ENCODE measurements at regions not wholly inside any gene's neighbourhood (a gene's known extent, or its start where the extent isn't known, plus 50 kb on each side); places are given as distances from the start of the nearest gene placed in this dataset.

DNA sequence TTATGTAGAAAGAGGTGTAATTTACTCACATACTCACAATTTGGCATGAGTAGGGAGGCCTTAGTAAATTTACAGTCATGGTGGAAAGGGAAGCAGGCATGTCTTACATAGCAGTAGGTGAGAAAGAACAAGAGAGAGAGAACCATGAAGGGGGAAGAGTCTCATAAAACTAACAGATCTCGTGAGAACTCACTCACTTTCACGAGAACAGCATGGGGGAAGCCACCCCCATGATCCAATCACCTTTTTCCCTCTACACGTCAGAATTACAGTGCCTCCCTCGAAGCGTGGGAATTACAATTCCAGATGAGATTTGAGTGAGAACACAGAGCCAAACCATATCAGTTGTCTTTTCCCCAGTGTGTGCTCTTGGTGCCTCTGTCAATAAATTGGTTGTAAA lies 855.3 kb downstream of the TBL1XR1 start:
- Histone ChIP-seq H3K4me3 (replicated peaks in 1 of 3; ENCODE audit: insufficient read depth in 1 of 3, low read depth in 2 of 3, low read length in 3 of 3) (no peak overlapping the region), H3K9me3 (ENCODE audit: low read length) (peaks cover 69% of the 10 kb centered on the region), H3K4me2 (ENCODE audit: low read depth, low read length) (no peak overlapping the region), H3K4me1 (ENCODE audit: insufficient read depth, low read length) (no peaks in the 10 kb centered on the region), H3K27me3 (ENCODE audit: control insufficient read depth in 1 of 2, insufficient read depth in 2 of 2, low read length in 2 of 2) (no peaks in the 10 kb centered on the region), H4K20me1 (ENCODE audit: insufficient read depth, low read length) (no peaks in the 10 kb centered on the region), H3K27ac (ENCODE audit: extremely low read length, insufficient read depth, low read length) (no peak overlapping the region), H3K36me3 (replicated peaks in 1 of 2; ENCODE audit: control insufficient read depth in 1 of 2, insufficient read depth in 2 of 2, low read length in 2 of 2) (no peaks in the 10 kb centered on the region), H2AFZ (ENCODE audit: low read length) (no peak overlapping the region), H3K9ac (ENCODE audit: insufficient read depth, low read depth, low read length) (no peak overlapping the region), H3K79me2 (ENCODE audit: insufficient read depth, low read length) (no peaks in the 10 kb centered on the region)
- no peak for FAIRE-seq
- no peak for DNase-seq (ENCODE audit: low spot score)
- no peak for ATAC-seq
- in situ Hi-C loops (cut with HindIII; ENCODE audit: extremely low pct_ligation_motif_present, low pct_unique_long_range_greater_than_20kb) (no loop called here), intact Hi-C loops (cut with micrococcal nuclease; ENCODE audit: unreplicated experiment) (no loop called here)
- no peak for TF ChIP-seq TAF1 (CRISPR knock-in tag; IDR thresholded peaks at IDR 0.05)
- TF ChIP-seq MBD4 (IDR thresholded peaks at IDR 0.05; ENCODE audit: borderline replicate concordance, low read length) = no peak
- TF ChIP-seq ZNF747 (CRISPR knock-in tag; IDR thresholded peaks at IDR 0.05; ENCODE audit: borderline replicate concordance) = no peak
- CTCF ChIA-PET (ENCODE audit: low intra/inter-chr PET ratio, low total read pairs) = no interaction called here
- BruUV-seq (replicated peaks) = no TSS peak
- 37% methylated on average over 5 of the region's 5 CpGs for WGBS (ENCODE audit: low lambda C conversion rate)
- POLR2A ChIA-PET = no interaction called here

DNA sequence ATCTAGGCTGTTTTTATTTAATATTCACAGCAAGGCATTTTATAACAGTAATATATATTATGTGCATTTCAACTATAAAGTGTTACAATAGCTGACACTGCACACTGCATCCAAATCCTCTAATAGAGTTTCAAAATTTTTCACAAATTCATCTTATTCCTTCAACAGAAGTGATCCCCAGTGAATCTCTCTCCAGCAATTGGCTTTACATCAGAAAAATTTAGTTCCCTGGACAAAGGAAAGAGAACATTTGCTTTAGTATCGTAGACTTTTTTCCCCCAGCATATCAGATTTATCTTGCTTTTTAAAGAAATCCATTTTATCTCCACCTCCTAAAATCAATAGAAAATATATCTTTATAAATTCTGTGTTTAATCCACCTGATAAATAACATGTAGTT lies 868.6 kb downstream of the TBL1XR1 start:
- ChIA-PET CTCF (ENCODE audit: low intra/inter-chr PET ratio, low total read pairs) (no interaction called here), POLR2A (no interaction called here)
- no peak for ATAC-seq
- H3K9me3 ChIP-seq (ENCODE audit: low read length) = peaks cover 18% of the 10 kb centered on the region
- no peak for DNase-seq (ENCODE audit: low spot score)
- H3K4me2 ChIP-seq (ENCODE audit: low read depth, low read length) = no peak overlapping the region
- H3K4me3 ChIP-seq (replicated peaks in 1 of 3; ENCODE audit: insufficient read depth in 1 of 3, low read depth in 2 of 3, low read length in 3 of 3) = no peak overlapping the region
- no peak overlapping the region for H3K27ac ChIP-seq (ENCODE audit: extremely low read length, insufficient read depth, low read length)
- H4K20me1 ChIP-seq (ENCODE audit: insufficient read depth, low read length) = no peaks in the 10 kb centered on the region
- H2AFZ ChIP-seq (ENCODE audit: low read length) = no peak overlapping the region
- FAIRE-seq = no peak
- TF ChIP-seq MZF1 (CRISPR knock-in tag; IDR thresholded peaks at IDR 0.05; ENCODE audit: borderline replicate concordance) = no peak
- TF ChIP-seq ZNF143 (CRISPR knock-in tag; IDR thresholded peaks at IDR 0.05) = no peak
- TF ChIP-seq CAMTA2 (CRISPR knock-in tag; IDR thresholded peaks at IDR 0.05; ENCODE audit: borderline replicate concordance) = no peak
- no peak for TF ChIP-seq RXRA (CRISPR knock-in tag; IDR thresholded peaks at IDR 0.05)
- TF ChIP-seq MAFK (conservative IDR thresholded peaks at IDR 0.05 in 1 of 2, IDR thresholded peaks at IDR 0.05 in 1 of 2; ENCODE audit: low read length in 2 of 2) = no peak
- TF ChIP-seq AKAP8 (CRISPR knock-in tag; IDR thresholded peaks at IDR 0.05) = no peak
- in situ Hi-C loops (cut with HindIII; ENCODE audit: extremely low pct_ligation_motif_present, low pct_unique_long_range_greater_than_20kb) (no loop called here), intact Hi-C loops (cut with micrococcal nuclease; ENCODE audit: unreplicated experiment) (no loop called here)
- no peaks in the 10 kb centered on the region for H3K36me3 ChIP-seq (replicated peaks in 1 of 2; ENCODE audit: control insufficient read depth in 1 of 2, insufficient read depth in 2 of 2, low read length in 2 of 2)
- no peaks in the 10 kb centered on the region for H3K27me3 ChIP-seq (ENCODE audit: control insufficient read depth in 1 of 2, insufficient read depth in 2 of 2, low read length in 2 of 2)
- no peaks in the 10 kb centered on the region for H3K79me2 ChIP-seq (ENCODE audit: insufficient read depth, low read length)
- no peaks in the 10 kb centered on the region for H3K4me1 ChIP-seq (ENCODE audit: insufficient read depth, low read length)
- WGBS (ENCODE audit: low lambda C conversion rate) = 5% methylated on average over 1 of the region's 1 CpG
- H3K9ac ChIP-seq (ENCODE audit: insufficient read depth, low read depth, low read length) = no peak overlapping the region
- BruUV-seq (replicated peaks) = no TSS peak
